Neural cell (in vitro differentiated cells): ENCODE measurements at regions not wholly inside any gene's neighbourhood (a gene's known extent, or its start where the extent isn't known, plus 50 kb on each side); places are given as distances from the start of the nearest gene placed in this dataset.

Experiments
- H2AFZ ChIP-seq: fragments of 200-600, 300-800 bp; sonication (generic), shearing (Covaris generic); 2 replicates; pipeline ENCODE4 v1.6.0; 2014; ENCODE audit warnings: low read depth, mild to moderate bottlenecking, antibody characterized with exemption, low read length, moderate library complexity
- H3F3A ChIP-seq: fragments of 200-600 bp; shearing (Covaris generic); 2 replicates; pipeline ENCODE4 v1.6.1; 2016; ENCODE audit warnings: mild to moderate bottlenecking, moderate library complexity, mixed read lengths, antibody characterized with exemption, low read length; ENCODE audit not compliant: insufficient read depth, poor library complexity, severe bottlenecking
- H3K27ac ChIP-seq: fragments of 200-600, 300-800 bp; sonication (generic), shearing (Covaris generic); 2 replicates; pipeline ENCODE4 v1.5.1; 2014; ENCODE audit warnings: mild to moderate bottlenecking, low read length, moderate library complexity
- H3K27me3 ChIP-seq: fragments of 300-800, 200-600 bp; sonication (generic), shearing (Covaris generic); 2 replicates; pipeline ENCODE4 v1.6.0; 2014; ENCODE audit warnings: mild to moderate bottlenecking, low read depth, low read length, moderate library complexity; ENCODE audit not compliant: insufficient read depth
- H3K36me3 ChIP-seq: fragments of 300-800, 200-600 bp; sonication (generic), shearing (Covaris generic); 2 replicates; pipeline ENCODE4 v1.5.1; 2014; ENCODE audit warnings: mild to moderate bottlenecking, antibody characterized with exemption, low read length, moderate library complexity; ENCODE audit not compliant: insufficient read depth
- H3K4me2 ChIP-seq: fragments of 300-800, 200-600 bp; sonication (generic), shearing (Covaris generic); 2 replicates; pipeline ENCODE4 v1.6.0; 2014; ENCODE audit warnings: mild to moderate bottlenecking, low read length
- H3K4me3 ChIP-seq: fragments of 300-800, 200-600 bp; sonication (generic), shearing (Covaris generic); 2 replicates; pipeline ENCODE4 v1.5.1; 2014; ENCODE audit warnings: mild to moderate bottlenecking, low read length, moderate library complexity
- H3K79me2 ChIP-seq: fragments of 200-600 bp; shearing (Covaris generic); replicated peaks from 2 replicates; pipeline ENCODE4 v1.6.0; 2014; ENCODE audit warnings: mild to moderate bottlenecking, low read length, moderate library complexity; ENCODE audit not compliant: insufficient read depth
- H3K9ac ChIP-seq: fragments of 300-800, 200-600 bp; sonication (generic), shearing (Covaris generic); 2 replicates; pipeline ENCODE4 v1.6.1; 2016; ENCODE audit warnings: mild to moderate bottlenecking, low read length, mixed read lengths
- H3K9me2 ChIP-seq: fragments of 200-600 bp; shearing (Covaris generic); 2 replicates; pipeline ENCODE4 v1.6.1; 2016; ENCODE audit warnings: mild to moderate bottlenecking, low read length, mixed read lengths; ENCODE audit not compliant: insufficient read depth
- H3K9me3 ChIP-seq: fragments of 200-600, 300-800 bp; sonication (generic), shearing (Covaris generic); 2 replicates; pipeline ENCODE4 v1.6.1; 2016; ENCODE audit warnings: mild to moderate bottlenecking, mixed run types, low read length, moderate library complexity, mixed read lengths
- H4K20me1 ChIP-seq: fragments of 200-600 bp; shearing (Covaris generic); 2 replicates; pipeline ENCODE4 v1.6.1; 2016; ENCODE audit warnings: mild to moderate bottlenecking, mixed run types; ENCODE audit not compliant: insufficient read depth
- EP300 ChIP-seq: fragments of 450-650 bp; conservative IDR thresholded peaks from 2 replicates; pipeline ENCODE4 v1.6.1; 2014; ENCODE audit warnings: antibody characterized with exemption, mild to moderate bottlenecking, moderate library complexity; ENCODE audit not compliant: poor library complexity, severe bottlenecking
- EZH2 ChIP-seq: fragments of 200-600, 300-800 bp; shearing (Covaris generic), sonication (generic); IDR thresholded peaks from 2 replicates; pipeline ENCODE4 v1.6.1; 2014; ENCODE audit warnings: antibody characterized with exemption, low read length, borderline replicate concordance, mild to moderate bottlenecking; ENCODE audit not compliant: insufficient read depth, poor library complexity, severe bottlenecking
- MXI1 ChIP-seq: fragments of 450-650 bp; conservative IDR thresholded peaks from 2 replicates; pipeline ENCODE4 v1.6.1; 2014; ENCODE audit warnings: antibody characterized with exemption, mild to moderate bottlenecking; ENCODE audit not compliant: poor library complexity, severe bottlenecking
- POLR2AphosphoS5 ChIP-seq: IDR thresholded peaks from 2 replicates; pipeline ENCODE4 v1.6.1; 2012
- RAD21 ChIP-seq: fragments of 450-650 bp; conservative IDR thresholded peaks from 2 replicates; pipeline ENCODE4 v1.6.1; 2014; ENCODE audit warnings: antibody characterized with exemption, mild to moderate bottlenecking, moderate library complexity
- SMC3 ChIP-seq: fragments of 450-650 bp; conservative IDR thresholded peaks from 2 replicates; pipeline ENCODE4 v1.6.1; 2014; ENCODE audit warnings: antibody characterized with exemption, mild to moderate bottlenecking, moderate library complexity; ENCODE audit not compliant: poor library complexity
- TAF1 ChIP-seq: IDR thresholded peaks from 2 replicates; pipeline ENCODE4 v1.6.1; 2012; ENCODE audit warnings: low read depth
- TF ChIP-seq, protein P1 (sequence below): fragments of 450-650 bp; IDR thresholded peaks from 2 replicates; pipeline ENCODE4 v1.5.1; 2014; ENCODE audit warnings: antibody characterized with exemption, mild to moderate bottlenecking, moderate library complexity; ENCODE audit not compliant: poor library complexity, severe bottlenecking
- TF ChIP-seq, protein P2 (sequence below): IDR thresholded peaks from 2 replicates; pipeline ENCODE4 v1.6.1; 2012; ENCODE audit warnings: borderline replicate concordance

DNA sequence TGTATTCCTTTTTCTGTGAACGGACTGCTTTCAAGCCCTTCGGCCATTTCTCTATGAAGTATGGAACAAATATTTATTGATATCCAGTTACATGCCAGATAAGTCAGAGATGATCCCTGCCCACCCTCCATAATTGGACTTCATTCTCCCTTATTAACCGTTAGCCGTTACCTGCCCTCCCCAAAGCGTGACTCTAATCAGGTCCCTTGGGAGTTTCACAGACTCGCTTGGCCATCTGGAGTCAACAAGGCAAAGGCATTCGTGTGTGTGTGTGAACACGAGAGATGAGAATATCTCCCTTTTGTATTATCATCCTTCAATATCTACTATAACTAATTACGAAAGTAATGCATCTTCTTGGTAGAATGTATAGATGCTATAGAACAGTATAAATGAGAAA, 314.5 kb downstream of the TLE3 start:
- H3K4me2 ChIP-seq: no peak overlapping the region
- no peaks in the 10 kb centered on the region for H3K27me3 ChIP-seq
- H3K4me3 ChIP-seq: no peak overlapping the region
- H3K9me3 ChIP-seq: no peaks in the 10 kb centered on the region
- no peaks in the 10 kb centered on the region for H4K20me1 ChIP-seq
- no peaks in the 10 kb centered on the region for H3F3A ChIP-seq
- H3K79me2 ChIP-seq: no peaks in the 10 kb centered on the region
- no peaks in the 10 kb centered on the region for H3K9me2 ChIP-seq
- no peaks in the 10 kb centered on the region for H3K36me3 ChIP-seq
- TF ChIP-seq POLR2AphosphoS5: no peak
- TF ChIP-seq TAF1: no peak
- no peak for TF ChIP-seq SMC3
- TF ChIP-seq RAD21: no peak
- TF ChIP-seq, protein P1, sequence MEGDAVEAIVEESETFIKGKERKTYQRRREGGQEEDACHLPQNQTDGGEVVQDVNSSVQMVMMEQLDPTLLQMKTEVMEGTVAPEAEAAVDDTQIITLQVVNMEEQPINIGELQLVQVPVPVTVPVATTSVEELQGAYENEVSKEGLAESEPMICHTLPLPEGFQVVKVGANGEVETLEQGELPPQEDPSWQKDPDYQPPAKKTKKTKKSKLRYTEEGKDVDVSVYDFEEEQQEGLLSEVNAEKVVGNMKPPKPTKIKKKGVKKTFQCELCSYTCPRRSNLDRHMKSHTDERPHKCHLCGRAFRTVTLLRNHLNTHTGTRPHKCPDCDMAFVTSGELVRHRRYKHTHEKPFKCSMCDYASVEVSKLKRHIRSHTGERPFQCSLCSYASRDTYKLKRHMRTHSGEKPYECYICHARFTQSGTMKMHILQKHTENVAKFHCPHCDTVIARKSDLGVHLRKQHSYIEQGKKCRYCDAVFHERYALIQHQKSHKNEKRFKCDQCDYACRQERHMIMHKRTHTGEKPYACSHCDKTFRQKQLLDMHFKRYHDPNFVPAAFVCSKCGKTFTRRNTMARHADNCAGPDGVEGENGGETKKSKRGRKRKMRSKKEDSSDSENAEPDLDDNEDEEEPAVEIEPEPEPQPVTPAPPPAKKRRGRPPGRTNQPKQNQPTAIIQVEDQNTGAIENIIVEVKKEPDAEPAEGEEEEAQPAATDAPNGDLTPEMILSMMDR: no peak
- no peak for TF ChIP-seq EZH2
- TF ChIP-seq, protein P2, sequence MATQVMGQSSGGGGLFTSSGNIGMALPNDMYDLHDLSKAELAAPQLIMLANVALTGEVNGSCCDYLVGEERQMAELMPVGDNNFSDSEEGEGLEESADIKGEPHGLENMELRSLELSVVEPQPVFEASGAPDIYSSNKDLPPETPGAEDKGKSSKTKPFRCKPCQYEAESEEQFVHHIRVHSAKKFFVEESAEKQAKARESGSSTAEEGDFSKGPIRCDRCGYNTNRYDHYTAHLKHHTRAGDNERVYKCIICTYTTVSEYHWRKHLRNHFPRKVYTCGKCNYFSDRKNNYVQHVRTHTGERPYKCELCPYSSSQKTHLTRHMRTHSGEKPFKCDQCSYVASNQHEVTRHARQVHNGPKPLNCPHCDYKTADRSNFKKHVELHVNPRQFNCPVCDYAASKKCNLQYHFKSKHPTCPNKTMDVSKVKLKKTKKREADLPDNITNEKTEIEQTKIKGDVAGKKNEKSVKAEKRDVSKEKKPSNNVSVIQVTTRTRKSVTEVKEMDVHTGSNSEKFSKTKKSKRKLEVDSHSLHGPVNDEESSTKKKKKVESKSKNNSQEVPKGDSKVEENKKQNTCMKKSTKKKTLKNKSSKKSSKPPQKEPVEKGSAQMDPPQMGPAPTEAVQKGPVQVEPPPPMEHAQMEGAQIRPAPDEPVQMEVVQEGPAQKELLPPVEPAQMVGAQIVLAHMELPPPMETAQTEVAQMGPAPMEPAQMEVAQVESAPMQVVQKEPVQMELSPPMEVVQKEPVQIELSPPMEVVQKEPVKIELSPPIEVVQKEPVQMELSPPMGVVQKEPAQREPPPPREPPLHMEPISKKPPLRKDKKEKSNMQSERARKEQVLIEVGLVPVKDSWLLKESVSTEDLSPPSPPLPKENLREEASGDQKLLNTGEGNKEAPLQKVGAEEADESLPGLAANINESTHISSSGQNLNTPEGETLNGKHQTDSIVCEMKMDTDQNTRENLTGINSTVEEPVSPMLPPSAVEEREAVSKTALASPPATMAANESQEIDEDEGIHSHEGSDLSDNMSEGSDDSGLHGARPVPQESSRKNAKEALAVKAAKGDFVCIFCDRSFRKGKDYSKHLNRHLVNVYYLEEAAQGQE: no peak
- TF ChIP-seq MXI1: no peak
- TF ChIP-seq EP300: no peak
- no peak overlapping the region for H3K27ac ChIP-seq
- H3K9ac ChIP-seq: no peak overlapping the region
- no peak overlapping the region for H2AFZ ChIP-seq

DNA sequence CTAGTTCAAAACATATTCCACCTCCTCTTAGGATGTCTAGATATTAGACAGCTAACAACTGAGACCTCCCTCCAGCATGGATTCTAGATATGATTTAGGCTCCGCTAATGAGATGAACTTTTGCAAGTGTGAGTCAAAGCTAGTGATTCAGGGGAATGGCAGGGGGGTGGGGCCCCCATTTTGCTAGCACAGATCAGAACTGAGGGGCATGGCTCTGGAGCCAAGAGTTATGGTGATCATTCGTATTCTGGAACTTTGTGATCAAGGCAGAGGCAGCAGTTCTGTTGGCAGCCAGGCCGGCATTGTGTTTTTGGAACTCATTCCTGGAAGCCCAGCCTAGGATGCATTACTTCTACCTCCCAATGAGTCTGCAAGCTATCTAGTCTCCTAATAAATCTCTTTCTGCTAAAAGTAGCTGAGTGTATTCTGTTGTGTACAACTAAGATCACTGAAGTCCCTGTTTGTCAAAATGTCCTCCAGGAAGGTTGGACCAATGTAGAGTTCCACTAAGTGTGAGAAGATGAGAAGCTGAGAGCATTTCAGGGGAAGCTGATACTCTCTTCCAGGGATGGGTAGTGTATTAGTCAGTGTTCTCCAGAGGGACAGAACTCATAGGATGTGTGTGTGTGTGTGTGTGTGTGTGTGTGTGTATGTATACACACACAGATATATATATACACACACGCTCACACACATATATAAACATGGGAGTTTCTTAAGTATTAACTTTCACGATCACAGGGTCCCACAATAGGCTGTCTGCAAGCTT, 312.7 kb downstream of the TLE3 start:
- H3K36me3 ChIP-seq: no peaks in the 10 kb centered on the region
- H3K9me2 ChIP-seq: no peaks in the 10 kb centered on the region
- no peaks in the 10 kb centered on the region for H3K9me3 ChIP-seq
- no peaks in the 10 kb centered on the region for H3K27me3 ChIP-seq
- H3K4me2 ChIP-seq: no peak overlapping the region
- H3K9ac ChIP-seq: no peak overlapping the region
- TF ChIP-seq MXI1: no peak
- TF ChIP-seq POLR2AphosphoS5: no peak
- TF ChIP-seq EZH2: no peak
- TF ChIP-seq RAD21: no peak
- TF ChIP-seq, protein P2: no peak
- no peak for TF ChIP-seq SMC3
- TF ChIP-seq EP300: no peak
- TF ChIP-seq TAF1: no peak
- TF ChIP-seq, protein P1: no peak
- no peaks in the 10 kb centered on the region for H3K79me2 ChIP-seq
- no peaks in the 10 kb centered on the region for H3F3A ChIP-seq
- no peak overlapping the region for H3K27ac ChIP-seq
- H2AFZ ChIP-seq: no peak overlapping the region
- no peak overlapping the region for H3K4me3 ChIP-seq
- H4K20me1 ChIP-seq: no peaks in the 10 kb centered on the region
